ENCODE measurements at regions not wholly inside any gene's neighbourhood (a gene's known extent, or its start where the extent isn't known, plus 50 kb on each side); places are given as distances from the start of the nearest gene placed in this dataset.
"Not testable (repeated sequence)": the region's sequence is repeated elsewhere in the genome, so short reads cannot be mapped to it uniquely, and the experiment has no call there.

GRCh38 chr16:6751191-6751590, 581.5 kb upstream of the RBFOX1 start:
- no peaks in the 10 kb centered on the region for H3K27me3 Mint-ChIP-seq (ENCODE audit: low read depth)
- no peak overlapping the region for H3K4me3 Mint-ChIP-seq (ENCODE audit: unreplicated experiment)
- no peaks in the 10 kb centered on the region for H3K4me1 Mint-ChIP-seq (ENCODE audit: low read depth)
- H3K9me3 Mint-ChIP-seq (ENCODE audit: low read depth): peaks cover 16% of the 10 kb centered on the region
- TF ChIP-seq, protein P1, sequence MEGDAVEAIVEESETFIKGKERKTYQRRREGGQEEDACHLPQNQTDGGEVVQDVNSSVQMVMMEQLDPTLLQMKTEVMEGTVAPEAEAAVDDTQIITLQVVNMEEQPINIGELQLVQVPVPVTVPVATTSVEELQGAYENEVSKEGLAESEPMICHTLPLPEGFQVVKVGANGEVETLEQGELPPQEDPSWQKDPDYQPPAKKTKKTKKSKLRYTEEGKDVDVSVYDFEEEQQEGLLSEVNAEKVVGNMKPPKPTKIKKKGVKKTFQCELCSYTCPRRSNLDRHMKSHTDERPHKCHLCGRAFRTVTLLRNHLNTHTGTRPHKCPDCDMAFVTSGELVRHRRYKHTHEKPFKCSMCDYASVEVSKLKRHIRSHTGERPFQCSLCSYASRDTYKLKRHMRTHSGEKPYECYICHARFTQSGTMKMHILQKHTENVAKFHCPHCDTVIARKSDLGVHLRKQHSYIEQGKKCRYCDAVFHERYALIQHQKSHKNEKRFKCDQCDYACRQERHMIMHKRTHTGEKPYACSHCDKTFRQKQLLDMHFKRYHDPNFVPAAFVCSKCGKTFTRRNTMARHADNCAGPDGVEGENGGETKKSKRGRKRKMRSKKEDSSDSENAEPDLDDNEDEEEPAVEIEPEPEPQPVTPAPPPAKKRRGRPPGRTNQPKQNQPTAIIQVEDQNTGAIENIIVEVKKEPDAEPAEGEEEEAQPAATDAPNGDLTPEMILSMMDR (IDR thresholded peaks at IDR 0.05): no peak
- H3K36me3 Mint-ChIP-seq (ENCODE audit: low read depth): no peaks in the 10 kb centered on the region
- DNase-seq (ENCODE audit: low spot score): no peak
- H3K27ac Mint-ChIP-seq (ENCODE audit: unreplicated experiment): no peak overlapping the region

DNA sequence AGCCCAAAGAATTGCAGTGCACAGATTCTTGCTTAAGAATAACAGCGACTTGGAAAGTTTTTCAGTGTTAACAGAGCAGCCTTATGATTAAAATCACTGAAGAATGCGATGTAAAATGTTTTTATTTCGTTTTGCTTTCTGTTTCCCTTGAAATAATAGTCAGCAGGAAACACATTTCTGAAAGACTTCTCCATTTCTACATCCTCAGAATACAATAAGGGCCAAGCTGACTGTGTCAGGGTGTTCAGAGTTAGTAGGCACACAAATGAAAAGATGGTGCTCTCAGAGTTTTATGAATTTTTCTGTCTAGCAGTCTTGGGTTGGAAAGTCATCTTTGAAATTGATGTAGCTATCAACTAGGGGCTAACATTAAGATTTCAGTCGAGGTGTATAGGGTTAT, 582.9 kb upstream of the RBFOX1 start:
- DNase-seq (ENCODE audit: low spot score): no peak
- Mint-ChIP-seq H3K27ac (ENCODE audit: unreplicated experiment) (no peak overlapping the region), H3K9me3 (ENCODE audit: low read depth) (peaks cover 26% of the 10 kb centered on the region), H3K27me3 (ENCODE audit: low read depth) (no peaks in the 10 kb centered on the region), H3K4me1 (ENCODE audit: low read depth) (no peaks in the 10 kb centered on the region), H3K4me3 (ENCODE audit: unreplicated experiment) (no peak overlapping the region), H3K36me3 (ENCODE audit: low read depth) (no peaks in the 10 kb centered on the region)
- TF ChIP-seq, protein P1 (IDR thresholded peaks at IDR 0.05): no peak

- DNase-seq (ENCODE audit: low spot score); H3K36me3 Mint-ChIP-seq (ENCODE audit: low read depth); H3K27ac Mint-ChIP-seq (ENCODE audit: unreplicated experiment); H3K4me1 Mint-ChIP-seq (ENCODE audit: low read depth); H3K4me3 Mint-ChIP-seq (ENCODE audit: unreplicated experiment); H3K27me3 Mint-ChIP-seq (ENCODE audit: low read depth): not testable (repeated sequence)
- peaks cover 29% of the 10 kb centered on the region for H3K9me3 Mint-ChIP-seq (ENCODE audit: low read depth)
These were observed 596.3 kb upstream of the RBFOX1 start for GRCh38 chr16:6736302-6736701.

DNA sequence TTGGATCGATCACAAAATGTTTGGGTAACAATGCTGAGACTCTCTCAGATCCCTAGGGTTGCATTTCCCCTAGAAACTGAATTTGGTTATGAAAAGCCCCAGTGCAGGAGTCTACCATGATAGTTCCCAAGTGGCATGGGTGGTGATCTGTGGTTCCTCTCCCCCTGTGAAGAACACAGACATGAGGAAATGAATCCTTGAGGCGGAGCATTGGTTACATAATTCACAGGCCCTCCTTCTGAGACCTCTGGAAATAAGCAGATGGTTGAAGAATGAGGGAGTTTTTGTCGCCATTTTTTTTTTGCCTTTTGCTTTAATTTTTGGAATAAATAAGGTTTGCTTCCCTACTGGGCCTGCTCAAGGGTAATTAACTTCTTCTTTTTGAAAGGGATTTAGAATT, 597.0 kb upstream of the RBFOX1 start:
- TF ChIP-seq, protein P1 (IDR thresholded peaks at IDR 0.05): no peak
- no peaks in the 10 kb centered on the region for H3K36me3 Mint-ChIP-seq (ENCODE audit: low read depth)
- no peaks in the 10 kb centered on the region for H3K4me1 Mint-ChIP-seq (ENCODE audit: low read depth)
- H3K27me3 Mint-ChIP-seq (ENCODE audit: low read depth): no peaks in the 10 kb centered on the region
- H3K27ac Mint-ChIP-seq (ENCODE audit: unreplicated experiment): no peak overlapping the region
- no peak for DNase-seq (ENCODE audit: low spot score)
- no peak overlapping the region for H3K4me3 Mint-ChIP-seq (ENCODE audit: unreplicated experiment)
- H3K9me3 Mint-ChIP-seq (ENCODE audit: low read depth): peaks cover 26% of the 10 kb centered on the region

- Mint-ChIP-seq H3K9me3 (ENCODE audit: low read depth) (peaks cover 11% of the 10 kb centered on the region), H3K4me3 (ENCODE audit: unreplicated experiment) (no peak overlapping the region), H3K4me1 (ENCODE audit: low read depth) (no peaks in the 10 kb centered on the region), H3K27me3 (ENCODE audit: low read depth) (no peaks in the 10 kb centered on the region), H3K36me3 (ENCODE audit: low read depth) (no peaks in the 10 kb centered on the region), H3K27ac (ENCODE audit: unreplicated experiment) (no peak overlapping the region)
- TF ChIP-seq, protein P1 (IDR thresholded peaks at IDR 0.05): no peak
- no peak for DNase-seq (ENCODE audit: low spot score)
These were observed 600.5 kb upstream of the RBFOX1 start for GRCh38 chr16:6732166-6732565.

DNA sequence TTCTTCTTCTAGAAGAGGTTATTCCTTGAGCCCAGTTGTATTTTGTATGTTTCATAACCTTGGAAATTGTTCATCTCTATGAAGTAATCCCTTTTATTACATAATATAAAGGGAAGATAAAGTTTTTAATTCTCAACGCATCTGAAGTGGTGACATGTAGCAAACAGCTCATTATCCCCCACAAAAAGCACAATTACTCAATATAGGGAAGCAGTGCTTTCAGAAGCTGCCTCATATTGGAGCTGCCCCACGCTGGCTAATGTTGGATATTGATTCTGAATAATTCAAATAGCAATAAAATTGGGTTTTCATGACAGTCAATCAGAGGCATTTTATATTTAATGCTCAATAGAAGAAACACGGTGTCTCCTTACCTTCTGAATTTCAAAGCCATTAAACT, 604.3 kb upstream of the RBFOX1 start:
- H3K27ac Mint-ChIP-seq (ENCODE audit: unreplicated experiment): no peak overlapping the region
- TF ChIP-seq, protein P1 (IDR thresholded peaks at IDR 0.05): no peak
- H3K4me3 Mint-ChIP-seq (ENCODE audit: unreplicated experiment): no peak overlapping the region
- no peak for DNase-seq (ENCODE audit: low spot score)
- H3K9me3 Mint-ChIP-seq (ENCODE audit: low read depth): peaks cover 4% of the 10 kb centered on the region
- H3K27me3 Mint-ChIP-seq (ENCODE audit: low read depth): no peaks in the 10 kb centered on the region
- no peaks in the 10 kb centered on the region for H3K36me3 Mint-ChIP-seq (ENCODE audit: low read depth)
- no peaks in the 10 kb centered on the region for H3K4me1 Mint-ChIP-seq (ENCODE audit: low read depth)

Data from chondrocyte (in vitro differentiated cells).